UCSD-AML1 (cell line): ENCODE measurements at regions not wholly inside any gene's neighbourhood (a gene's known extent, or its start where the extent isn't known, plus 50 kb on each side); places are given as distances from the start of the nearest gene placed in this dataset.

Source experiments
- DNase-seq: peaks from one replicate; lab custom pipeline; 2025; ENCODE audit not compliant: unreplicated experiment; lab: John Stamatoyannopoulos, UW

GRCh38 chr10:3850999-3851937 lies 66.3 kb upstream of the KLF6 start:
- DNase-seq: no peak

- DNase-seq: no peak
These were observed 64.0 kb upstream of the KLF6 start for GRCh38 chr10:3848775-3849635.

DNA sequence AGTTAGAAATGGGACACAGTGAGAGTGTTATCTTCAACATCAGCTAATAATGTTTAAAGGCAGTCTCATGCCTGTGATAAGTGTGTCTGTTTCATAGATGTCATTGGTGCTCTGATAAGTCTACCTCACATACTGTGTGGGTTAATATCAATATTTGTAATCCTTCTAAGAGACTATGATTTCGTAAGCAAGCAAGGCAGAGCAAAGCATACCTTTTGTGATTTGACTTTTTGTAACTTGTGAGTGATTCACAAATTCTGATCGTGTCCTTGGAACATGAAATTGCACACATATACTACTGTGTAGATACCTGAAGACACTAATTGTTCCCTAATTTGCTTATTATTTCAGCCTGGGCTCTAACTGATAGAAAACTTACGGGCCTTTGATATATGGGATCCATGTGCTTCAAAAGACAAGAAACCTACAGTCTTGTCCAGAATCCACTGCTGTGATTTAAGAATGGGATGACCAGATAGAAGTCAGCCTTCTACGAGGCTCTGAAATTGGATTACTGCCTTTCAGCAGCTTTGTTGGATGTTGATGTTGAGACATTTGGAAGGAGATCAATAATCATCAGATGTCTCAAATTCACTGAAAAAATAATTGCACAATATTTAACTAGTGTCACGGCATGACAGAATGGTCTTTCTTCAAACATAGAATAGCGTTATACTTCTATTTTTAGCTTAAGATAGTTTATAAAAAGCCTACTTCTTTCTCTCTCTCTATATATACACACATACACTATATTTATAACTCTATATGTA lies 63.2 kb upstream of the KLF6 start:
- DNase-seq: no peak

- DNase-seq: no peak
These were observed 61.7 kb upstream of the KLF6 start for GRCh38 chr10:3846736-3847135.

GRCh38 chr10:3844491-3845025 lies 59.5 kb upstream of the KLF6 start:
- DNase-seq: no peak

DNA sequence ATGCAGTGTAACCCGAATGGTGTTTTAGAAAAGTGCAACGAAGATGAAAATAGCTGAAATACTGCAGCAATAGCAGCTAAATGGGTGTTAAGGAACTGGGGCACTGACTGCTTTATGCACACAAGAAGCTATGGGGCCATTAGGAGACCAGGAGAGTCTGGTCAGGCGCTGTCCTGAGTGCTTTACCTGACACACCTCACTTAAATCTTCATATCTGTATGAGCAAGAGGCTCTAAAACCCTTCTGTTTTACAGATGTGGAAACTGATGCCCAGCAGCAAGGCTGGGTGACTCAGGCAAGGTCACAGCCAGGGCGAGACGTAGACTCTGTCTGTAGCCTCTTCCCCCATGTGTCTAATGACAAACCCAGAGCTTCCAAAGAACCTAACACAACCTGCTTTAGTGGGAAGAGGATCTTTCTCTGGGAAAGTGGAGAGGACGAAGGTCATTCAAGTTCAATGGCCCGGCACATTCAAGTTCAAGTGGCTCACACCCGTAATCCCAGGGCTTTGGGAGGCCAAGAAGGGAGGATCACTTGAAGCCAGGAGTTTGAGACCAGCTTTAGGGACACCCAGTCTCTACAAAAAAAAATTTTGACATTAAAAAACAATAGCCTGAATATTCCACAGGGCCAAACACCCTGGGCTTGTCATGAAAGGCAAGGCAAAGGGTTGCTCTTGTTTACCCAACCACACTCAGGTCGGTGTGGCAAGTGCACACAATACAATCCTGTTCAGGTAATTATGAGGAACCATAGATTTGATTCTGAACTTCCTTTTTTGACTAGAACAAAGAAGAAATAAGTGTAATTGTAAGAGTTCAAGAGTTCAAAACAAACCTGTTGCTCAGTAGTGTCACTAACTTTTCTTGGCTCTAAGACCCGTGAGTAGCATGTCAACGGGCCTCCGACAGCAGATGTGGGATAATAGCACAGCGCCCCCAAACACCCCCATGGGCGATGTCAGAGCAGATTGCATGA lies 53.7 kb upstream of the KLF6 start:
- no peak for DNase-seq

- DNase-seq: no peak
These were observed 52.8 kb upstream of the KLF6 start for GRCh38 chr10:3837647-3838459.

GRCh38 chr10:3836222-3836820 lies 51.3 kb upstream of the KLF6 start:
- DNase-seq: no peak

- no peak for DNase-seq
These were observed 50.8 kb upstream of the KLF6 start for GRCh38 chr10:3835770-3836169.

DNA sequence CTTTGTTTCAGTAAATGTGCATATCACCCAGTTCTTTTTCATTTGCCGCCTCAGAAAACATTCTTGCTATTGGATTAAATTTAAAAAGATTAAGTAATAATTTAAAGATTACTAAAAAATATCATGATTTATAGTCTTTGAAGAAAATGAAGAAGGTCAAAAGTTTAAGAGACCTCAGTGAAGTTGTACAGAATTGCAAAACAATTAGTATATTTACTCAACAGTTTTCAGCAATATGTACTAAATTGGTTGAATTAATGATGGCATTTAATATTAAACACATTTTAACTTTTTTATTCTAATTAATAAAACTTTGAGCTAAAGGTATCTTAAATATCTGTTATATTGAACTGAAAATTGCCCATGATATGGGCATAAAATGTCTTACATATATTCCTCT lies 49.9 kb upstream of the KLF6 start:
- no peak for DNase-seq
